ENCODE measurements at regions not wholly inside any gene's neighbourhood (a gene's known extent, or its start where the extent isn't known, plus 50 kb on each side); places are given as distances from the start of the nearest gene placed in this dataset.
A peak's percentile ranks its signal among the peaks of the same experiment; 100 is the strongest.
"Not testable (repeated sequence)": the region's sequence is repeated elsewhere in the genome, so short reads cannot be mapped to it uniquely, and the experiment has no call there.

DNA sequence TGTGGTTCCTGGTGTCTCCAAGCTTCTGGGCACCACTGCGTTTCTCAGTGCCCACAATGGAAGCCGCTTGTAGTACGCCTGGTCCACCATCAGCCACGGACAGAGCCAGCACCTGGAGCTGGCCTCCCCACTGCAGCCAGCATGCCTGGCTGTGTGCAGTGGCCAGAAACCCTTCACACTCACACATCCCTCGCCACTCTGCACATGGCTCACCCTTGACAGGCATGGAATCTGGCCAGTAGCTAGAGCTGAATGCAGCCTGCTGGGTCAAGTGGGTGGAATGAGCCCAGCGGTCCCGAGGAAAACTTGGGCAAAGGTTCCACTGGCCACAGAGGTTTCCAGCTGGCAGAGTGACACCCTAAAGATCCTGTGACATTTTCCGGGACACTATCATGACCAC lies 146.0 kb upstream of the ADO start:
- DNase-seq (ENCODE audit: low read depth in 2 of 2), result no peak

DNA sequence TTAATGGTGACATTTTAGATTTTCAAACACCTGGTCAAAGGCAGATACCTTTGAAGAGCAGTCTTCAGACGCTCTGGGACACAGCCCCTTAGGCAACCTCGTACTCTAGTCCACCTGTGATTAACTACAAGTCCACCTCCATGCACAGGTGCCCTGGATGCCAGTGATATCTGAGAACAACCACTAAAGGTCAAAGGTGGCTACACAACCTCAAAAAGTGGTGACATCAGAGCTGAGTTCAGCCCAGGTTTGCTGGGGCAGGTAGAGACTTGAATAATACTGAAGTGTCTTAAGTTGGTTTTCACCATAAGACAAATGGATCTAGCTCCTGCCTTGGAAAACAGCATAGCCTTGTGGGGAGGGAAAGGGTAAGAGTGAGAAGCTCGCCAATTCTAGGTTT lies 143.4 kb upstream of the ADO start:
- DNase-seq (ENCODE audit: low read depth in 2 of 2), result no peak

DNA sequence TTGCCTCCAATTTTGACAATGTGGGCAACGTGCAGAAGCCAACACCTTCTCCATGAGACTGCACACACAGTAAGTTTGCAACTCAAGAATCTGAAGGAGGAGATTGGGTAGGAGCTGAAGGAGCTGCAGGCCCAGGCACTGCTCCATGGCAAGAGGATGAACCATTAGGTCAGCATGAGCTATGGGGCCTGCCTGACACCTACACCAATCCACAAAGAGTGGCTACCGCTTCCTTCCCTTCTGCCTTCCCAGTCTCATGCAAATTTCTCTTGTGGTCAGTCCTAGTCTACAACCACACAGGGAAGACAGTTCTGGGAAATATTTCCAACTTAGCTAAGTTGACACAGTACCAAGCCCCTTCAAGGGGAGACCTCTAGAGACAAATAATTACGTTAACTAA lies 142.0 kb upstream of the ADO start:
- DNase-seq (ENCODE audit: low read depth in 2 of 2), result no peak

DNA sequence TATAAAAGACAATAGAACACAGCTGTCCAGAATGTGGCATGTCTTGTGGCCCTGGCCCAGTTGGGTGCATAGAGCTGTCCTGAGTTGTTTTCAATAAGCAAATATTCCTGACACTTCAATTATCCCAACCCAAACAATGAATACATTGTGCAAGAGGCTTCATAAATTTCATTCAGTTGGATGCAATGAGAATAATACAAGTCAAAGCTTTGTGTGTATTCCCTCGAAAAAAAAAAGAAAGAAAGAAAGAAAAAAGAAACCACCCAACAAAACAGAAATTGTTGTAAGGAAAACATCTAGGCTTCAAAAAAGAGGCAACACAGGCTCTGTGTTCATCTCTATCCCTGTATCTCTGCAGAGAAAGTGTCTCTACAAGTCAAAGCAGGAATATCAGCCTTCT lies 138.7 kb upstream of the ADO start:
- DNase-seq (ENCODE audit: low read depth in 2 of 2), result no peak

DNA sequence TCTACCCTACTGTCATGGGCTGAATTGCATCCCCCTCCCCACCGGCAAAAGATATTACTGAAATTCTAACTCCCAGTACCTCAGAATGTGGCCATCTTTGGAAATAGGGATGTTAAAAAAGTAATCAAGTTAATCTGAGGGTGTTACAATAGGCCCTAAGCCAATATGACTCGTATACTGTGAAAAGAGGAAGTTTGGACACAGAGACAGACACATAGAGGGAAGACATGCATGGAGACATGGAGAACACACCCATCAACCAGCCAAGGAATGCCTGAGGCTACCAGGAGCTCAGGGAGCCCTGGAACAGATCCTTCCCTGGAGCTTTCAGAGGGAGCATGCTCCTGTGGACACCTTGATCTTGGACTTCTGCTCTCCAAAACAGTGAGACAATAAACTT lies 138.2 kb upstream of the ADO start:
- DNase-seq (ENCODE audit: low read depth in 2 of 2), result no peak

DNA sequence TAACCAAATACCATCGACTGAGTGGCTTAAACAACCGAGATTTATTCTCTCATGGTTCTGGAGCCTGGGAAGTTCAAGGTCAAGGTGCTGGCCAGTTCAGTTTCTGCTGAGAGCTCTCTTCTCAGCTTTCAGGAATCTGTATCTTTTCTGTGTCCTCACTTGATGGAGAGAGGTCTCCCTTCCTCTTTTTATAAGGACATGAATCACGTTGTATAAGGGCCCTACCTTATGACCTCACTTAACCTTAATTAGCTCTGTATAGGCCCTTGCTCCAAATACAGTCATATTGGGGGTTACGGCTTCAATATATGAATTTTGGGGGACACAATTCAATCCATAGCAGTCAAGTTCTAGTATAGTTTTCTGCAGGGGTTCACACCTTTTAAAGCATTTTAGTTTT lies 135.2 kb upstream of the ADO start:
- DNase-seq (ENCODE audit: low read depth in 2 of 2), result no peak

DNA sequence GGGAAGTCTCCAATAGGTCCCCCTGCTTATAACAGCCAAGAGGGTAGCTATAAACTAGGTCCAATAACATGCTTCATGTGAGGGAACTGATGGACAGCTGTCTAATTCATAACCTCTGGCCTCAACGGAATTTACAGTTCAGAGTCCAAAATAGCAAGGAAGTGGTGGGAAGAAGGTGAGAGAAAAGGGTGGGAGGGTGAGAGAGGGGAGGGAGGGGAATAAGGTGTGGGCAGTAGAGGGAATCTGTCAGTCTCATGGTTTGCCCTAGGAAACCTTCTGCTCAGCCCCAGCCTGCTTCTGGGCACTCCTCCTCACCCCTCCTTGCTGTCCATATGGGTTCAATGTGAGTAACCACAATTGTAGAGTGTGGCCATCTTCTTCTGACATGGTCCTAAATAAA lies 133.4 kb upstream of the ADO start:
- DNase-seq (ENCODE audit: low read depth in 2 of 2), result no peak

DNA sequence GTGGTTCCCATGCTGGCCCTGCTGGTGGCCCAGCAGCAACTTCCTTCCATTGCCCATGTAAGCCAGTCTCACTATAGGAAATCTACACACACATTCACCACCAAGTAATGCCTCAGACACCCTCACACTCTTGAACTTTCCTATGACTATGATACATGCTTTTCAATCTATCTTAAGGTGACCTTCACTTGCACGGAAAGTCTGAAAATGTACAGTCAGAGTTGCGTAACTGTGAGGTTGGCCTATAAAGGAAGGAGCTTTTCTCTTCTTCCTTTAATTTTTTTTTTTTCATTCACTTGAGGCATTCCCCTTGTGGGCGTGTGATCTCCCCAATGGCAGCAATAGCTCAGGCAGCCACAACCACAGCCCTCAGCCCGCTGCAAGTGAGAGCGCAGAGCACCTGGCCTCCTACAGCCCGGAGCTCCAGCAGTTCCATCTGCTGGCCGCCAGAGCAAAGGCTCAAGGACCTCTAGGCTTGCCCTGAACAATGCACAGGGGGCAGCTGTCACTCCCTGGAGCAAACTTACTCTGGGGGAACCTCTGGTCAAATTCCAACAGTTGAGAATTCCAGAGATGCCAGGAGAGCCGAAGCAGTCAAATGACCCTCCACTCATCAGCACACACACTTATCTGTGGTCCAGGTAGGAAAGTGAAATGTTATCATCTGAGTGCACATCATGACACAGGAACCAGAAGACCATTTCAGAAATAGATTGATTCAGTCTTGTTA lies 123.1 kb upstream of the ADO start:
- DNase-seq (ENCODE audit: low read depth in 2 of 2), result peak; percentile 80 to 83

DNA sequence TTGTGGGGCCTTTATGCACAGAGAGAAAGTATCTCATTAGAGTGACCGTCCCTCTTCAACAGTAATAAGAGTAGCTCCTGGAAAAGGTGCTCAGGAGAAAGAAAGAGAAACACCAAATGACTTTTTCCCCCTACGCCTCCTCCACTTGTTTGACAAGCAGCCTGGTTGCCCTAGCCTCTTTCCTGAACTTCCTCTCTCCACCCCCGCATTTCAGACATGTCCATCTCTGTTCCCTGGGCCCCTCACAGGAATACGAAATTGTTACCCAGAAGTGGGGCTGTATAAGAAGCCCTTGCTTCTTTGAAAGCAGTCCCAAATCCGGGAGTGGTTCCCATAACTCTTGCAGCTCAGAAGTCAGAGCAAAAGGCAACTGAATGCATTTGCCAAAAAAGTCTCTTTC lies 119.6 kb upstream of the ADO start:
- no peak for DNase-seq (ENCODE audit: low read depth in 2 of 2)

DNA sequence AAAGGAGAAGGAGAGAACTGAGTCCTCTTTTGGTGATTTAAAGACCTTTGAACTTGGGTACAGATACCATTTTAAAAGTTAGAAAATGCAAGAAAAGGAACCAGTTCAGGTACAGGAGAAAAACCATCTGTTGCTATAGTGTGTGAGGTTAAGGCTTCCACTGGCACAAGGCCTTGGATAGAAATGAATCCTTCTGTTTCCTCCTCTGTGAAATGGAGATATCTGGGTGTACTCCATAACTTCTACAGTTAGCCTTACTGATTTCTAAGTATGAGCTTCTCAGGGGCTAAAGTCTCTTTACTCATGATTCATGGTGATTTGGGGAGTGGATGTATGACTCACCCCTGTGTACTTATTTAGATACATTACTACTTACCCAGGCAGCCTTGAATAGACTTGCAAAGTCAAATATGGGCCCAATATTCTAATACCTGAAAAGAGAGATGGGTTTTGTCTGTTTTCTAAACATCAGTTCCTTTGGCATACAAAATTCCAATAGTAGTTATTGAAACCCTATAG lies 117.2 kb upstream of the ADO start:
- DNase-seq (ENCODE audit: low read depth in 2 of 2), result no peak

DNA sequence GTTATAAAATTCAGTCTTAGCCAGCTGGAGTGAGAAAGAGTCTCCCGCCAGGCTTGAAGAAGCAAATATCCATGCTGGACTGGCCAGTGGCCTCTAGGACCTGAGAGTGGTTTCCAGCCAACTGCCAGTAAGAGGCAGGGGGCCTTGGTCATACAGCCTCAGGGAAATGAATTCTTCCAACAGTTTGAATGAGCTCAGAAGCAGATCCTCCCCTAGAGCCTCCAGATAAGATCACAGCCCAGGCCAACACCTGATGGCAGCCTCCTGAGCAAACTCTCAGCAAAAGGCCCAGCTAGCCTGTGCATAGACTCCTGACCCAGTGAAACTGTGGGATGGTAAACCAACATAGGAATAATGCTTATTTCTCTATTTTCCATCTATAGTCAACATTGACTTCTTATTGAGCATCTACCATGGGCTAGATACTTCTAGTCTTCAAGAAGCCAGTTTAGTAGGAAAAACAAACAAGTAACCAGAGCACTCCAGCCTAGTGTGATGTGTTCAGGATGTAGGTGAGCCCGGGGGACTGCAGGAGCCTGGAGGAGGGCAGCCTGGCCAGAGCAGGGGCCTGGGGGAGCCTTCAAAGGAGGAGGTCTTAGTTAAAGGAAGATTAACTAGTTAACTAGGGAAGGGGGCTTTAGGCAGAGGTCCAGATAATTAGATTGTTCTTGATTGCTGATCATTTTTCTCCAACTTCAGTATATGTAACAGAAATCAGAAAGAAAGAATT lies 115.4 kb upstream of the ADO start:
- no peak for DNase-seq (ENCODE audit: low read depth in 2 of 2)

DNA sequence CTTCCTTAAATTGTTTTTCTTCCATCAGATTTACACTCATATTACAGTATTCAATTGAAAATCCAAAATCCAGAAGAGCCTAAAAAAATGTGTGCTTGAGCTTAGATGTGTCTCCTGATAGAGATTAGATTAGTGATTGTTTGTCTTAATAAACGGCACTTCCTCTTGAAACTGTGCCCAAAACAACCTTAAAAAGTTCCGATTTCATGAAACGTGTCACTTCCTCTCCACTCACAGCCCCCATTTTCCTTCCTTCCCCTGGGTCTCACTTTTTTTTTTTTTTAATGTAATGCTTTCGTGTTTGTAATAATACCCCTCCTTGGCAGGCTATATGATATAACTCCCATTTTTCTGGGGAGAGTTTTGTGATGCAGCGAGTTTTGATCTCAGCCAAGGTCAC lies 114.8 kb upstream of the ADO start:
- DNase-seq (ENCODE audit: low read depth in 2 of 2), result no peak

DNA sequence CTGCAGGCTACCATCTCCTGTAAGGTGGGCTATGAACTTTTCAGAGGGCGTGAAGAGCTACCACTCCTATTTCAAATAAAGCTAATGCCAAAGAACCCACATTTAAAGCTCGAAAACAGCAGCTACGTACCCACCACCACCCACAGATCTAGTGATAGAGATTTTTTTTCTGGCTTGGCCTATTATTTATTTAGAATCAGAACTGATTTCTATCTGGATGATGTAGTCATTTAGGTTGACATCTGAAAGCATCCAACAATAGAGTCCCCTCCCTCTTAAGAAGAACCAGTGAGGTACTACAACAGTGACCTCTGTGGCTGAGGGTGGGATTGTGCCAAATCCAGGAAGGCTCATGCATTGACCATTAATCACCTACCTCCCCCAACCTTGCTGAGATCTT lies 113.8 kb upstream of the ADO start:
- DNase-seq (ENCODE audit: low read depth in 2 of 2), result no peak

DNA sequence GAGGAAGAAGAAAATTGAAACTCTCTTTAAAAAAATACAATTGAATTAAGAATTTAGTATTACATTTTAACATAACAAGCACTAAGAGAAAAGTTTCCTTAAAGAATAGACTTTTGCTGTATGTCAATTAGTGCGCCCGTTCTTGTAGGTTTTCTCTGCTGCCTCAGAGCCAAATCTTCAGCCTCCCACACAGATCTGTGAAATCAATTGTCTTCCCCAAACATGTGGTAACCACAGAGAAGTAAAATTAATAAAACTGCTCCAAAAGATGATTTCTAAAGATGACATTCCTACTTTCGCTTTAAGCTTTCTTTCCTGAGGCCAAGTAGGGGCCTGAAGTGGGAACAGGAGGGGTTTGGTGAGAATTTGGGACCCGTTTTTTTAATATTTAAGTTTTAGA lies 113.2 kb upstream of the ADO start:
- no peak for DNase-seq (ENCODE audit: low read depth in 2 of 2)

DNA sequence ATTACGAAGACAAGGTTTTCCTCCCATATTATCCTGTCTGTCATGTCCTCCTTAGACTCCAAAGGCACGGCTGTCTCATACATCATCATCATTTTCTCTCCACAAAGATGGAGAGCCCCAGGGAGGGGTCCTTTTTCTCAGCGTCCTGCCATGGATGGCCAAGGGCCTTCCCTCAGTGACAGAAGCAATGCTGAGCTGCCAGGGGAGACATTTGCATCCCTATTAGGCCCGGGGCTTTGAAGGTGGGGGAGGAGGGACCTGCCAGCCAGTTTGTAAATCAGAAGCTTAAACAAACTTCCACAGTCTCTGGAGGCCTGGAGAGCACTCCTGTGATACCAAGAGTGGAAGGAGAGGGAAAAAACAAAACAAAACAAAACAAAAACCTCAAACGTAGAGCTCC lies 112.4 kb upstream of the ADO start:
- DNase-seq (ENCODE audit: low read depth in 2 of 2), result no peak

DNA sequence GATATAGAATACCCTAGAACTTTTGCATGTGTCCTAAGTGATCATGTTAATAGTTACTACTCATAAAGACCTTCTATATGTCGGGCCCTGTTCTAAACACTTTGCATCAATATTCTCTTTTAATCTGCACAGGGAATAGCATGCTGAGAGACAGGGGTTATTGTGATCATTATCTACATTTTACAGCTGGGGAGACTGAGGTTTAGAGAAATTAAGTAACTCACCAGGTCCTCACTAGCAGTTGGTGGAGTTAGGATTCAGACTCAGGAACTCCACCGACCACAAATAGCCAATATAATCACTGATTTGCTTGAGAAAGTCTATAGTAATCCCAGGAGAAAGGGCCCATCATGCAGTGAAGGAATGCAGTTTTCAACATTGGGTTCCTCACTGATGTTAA lies 111.2 kb upstream of the ADO start:
- DNase-seq (ENCODE audit: low read depth in 2 of 2), result no peak

DNA sequence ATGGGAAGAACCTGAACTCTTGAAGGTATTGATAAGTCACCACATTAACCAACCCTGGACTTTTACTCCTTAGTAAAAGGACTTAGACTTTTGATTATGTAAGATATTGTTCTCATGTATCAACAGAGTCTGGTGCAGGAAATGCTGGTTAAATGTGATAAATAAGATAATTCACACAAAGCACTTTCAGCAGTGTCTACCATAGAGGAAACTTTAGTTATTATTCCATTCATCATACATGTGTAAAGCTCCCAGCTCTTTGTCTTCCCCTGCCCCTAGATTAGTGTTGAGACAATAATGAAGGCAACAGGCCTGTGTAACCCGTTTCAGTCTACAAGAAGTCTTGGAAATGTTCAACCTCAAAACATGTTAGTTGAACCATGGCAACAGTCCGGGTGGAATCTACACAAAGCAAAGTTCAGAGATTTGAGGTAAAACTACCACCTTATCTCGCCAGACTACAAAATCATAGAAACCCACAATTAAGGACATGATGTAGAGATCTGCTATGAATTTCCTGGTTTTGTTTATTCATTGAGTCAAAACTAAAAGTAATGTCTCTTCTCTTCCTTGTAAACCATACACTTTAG lies 109.9 kb upstream of the ADO start:
- no peak for DNase-seq (ENCODE audit: low read depth in 2 of 2)

DNA sequence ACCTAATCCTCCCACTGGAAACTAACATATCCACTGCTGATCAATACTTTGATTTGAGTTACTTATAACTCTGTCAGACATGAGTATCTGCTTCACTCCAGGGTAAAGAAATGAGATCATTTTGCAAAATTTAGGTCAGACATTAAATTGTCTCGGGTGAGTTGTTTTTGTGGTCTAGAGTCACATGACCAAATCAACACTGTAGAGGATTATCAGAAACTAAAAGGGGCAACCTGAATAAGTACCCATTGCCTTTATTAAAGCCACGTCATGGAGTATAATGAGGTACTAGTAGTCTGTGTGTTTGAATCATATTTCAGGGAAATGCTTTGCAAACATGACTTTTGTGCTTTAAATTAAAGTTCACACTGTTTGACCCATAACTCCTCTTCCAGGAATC lies 107.7 kb upstream of the ADO start:
- DNase-seq (ENCODE audit: low read depth in 2 of 2), result no peak

DNA sequence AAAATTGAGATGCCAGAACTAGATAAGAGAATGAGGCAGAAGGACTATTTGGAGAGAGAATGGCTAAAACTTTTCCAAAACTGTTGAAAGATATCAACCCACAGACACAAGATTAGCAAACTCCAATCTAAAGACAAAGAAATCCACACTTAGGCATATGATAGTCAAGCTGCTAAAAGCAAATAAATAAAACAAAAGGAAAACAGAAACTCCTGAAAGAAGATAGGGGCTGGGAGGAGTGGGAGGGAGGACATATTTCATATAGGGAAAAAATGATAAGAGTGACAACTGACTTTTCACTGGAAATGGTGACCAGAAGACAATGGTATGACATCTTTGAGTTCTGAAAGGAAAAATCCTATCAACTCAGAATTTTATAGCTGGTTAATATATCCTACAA lies 105.4 kb upstream of the ADO start:
- no peak for DNase-seq (ENCODE audit: low read depth in 2 of 2)

DNA sequence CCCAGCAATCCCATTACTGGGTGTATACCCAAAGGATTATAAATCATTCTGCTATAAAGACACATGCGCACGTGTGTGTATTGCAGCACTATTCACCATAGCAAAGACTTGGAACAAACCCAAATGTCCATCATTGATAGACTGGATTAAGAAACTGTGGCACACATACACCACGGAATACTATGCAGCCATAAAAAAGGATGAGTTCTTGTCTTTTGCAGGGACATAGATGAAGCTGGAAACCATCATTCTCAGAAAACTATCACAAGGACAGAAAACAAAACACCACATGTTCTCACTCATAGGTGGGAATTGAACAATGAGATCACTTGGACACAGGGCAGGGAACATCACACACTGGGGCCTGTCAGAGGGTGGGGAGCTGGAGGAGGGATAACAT lies 100.4 kb upstream of the ADO start:
- DNase-seq (ENCODE audit: low read depth in 2 of 2), result not testable (repeated sequence)

DNA sequence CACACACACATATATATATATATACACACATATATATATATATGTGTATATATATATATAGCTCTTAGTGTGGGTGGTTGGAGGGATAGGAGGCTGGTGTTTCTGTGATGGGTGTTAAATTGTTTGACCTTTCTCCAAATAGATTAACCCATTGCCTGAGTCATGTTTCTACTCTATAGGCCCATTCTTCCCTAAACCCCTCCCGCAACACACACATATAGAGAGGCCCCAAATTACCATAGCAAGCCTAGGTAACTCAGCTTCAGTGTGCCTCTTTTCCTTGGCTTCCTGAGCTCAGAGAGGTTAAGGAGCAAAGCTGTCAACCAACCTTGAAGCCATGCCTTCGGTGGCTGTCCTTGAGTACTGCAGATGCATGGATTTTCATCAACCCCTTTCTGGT lies 98.7 kb upstream of the ADO start:
- no peak for DNase-seq (ENCODE audit: low read depth in 2 of 2)

DNA sequence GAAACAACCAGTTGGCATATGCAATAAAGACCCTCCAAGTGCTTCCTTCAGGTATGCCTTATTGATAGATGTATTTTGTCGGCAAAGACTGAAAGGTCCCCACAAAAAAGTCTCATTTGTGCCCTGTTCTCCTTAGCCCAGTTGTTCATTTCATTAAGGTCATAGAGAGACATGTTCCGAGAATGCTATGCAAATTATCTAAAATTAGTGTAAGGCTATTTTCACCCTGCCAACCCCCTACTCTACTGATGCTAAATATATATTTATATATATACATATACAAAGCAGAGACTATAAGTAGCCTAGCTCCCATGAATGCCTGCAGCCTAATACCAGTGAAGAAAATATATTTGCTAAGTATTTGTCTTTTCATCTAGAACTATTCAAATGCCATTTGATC lies 96.7 kb upstream of the ADO start:
- no peak for DNase-seq (ENCODE audit: low read depth in 2 of 2)

DNA sequence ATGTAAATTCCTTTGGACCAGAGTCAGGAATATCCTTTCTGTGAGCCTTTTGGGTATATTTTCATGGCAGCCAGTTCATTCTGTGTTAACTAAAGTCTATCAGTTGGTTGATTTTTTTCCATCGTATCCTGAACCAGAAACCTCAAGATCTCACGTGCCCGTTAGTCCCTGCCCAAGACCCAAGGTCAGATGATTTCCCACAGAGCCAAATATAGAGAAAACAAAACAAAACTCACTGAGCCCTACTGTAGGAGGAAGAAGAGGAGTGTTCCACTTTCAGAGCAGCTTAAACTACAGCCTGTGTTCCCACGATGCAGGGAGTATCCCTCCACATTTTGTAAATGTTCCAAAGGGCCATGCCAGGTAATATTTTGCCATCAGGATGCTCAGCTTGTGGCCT lies 96.0 kb upstream of the ADO start:
- DNase-seq (ENCODE audit: low read depth in 2 of 2), result no peak

Data from stimulated activated CD8-positive, alpha-beta memory T cell treated with anti-CD3 and anti-CD28 coated beads, Interleukin-15, amount 100 ng/mL, for 48 hours (primary cell).